ENCODE measurements at regions not wholly inside any gene's neighbourhood (a gene's known extent, or its start where the extent isn't known, plus 50 kb on each side); places are given as distances from the start of the nearest gene placed in this dataset.

- no peak for TF ChIP-seq POLR2A (IDR thresholded peaks at IDR 0.05)
- TF ChIP-seq EP300 (IDR thresholded peaks at IDR 0.05), result no peak
- TF ChIP-seq, protein P1, sequence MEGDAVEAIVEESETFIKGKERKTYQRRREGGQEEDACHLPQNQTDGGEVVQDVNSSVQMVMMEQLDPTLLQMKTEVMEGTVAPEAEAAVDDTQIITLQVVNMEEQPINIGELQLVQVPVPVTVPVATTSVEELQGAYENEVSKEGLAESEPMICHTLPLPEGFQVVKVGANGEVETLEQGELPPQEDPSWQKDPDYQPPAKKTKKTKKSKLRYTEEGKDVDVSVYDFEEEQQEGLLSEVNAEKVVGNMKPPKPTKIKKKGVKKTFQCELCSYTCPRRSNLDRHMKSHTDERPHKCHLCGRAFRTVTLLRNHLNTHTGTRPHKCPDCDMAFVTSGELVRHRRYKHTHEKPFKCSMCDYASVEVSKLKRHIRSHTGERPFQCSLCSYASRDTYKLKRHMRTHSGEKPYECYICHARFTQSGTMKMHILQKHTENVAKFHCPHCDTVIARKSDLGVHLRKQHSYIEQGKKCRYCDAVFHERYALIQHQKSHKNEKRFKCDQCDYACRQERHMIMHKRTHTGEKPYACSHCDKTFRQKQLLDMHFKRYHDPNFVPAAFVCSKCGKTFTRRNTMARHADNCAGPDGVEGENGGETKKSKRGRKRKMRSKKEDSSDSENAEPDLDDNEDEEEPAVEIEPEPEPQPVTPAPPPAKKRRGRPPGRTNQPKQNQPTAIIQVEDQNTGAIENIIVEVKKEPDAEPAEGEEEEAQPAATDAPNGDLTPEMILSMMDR (IDR thresholded peaks at IDR 0.05), result no peak
- no peak for DNase-seq
- intact Hi-C loops (cut with DNase I), result no loop called here
- WGBS, 3 donors, result 55 to 72% (median 59%) methylated on average over 4 of the region's 4 CpGs
- no peaks in the 10 kb centered on the region for H3K27me3 ChIP-seq
- no peak overlapping the region for H3K27ac ChIP-seq
- no peaks in the 10 kb centered on the region for H3K9me3 ChIP-seq
- H3K4me1 ChIP-seq (ENCODE audit: insufficient read depth), result no peaks in the 10 kb centered on the region
- H3K4me3 ChIP-seq, result no peak overlapping the region
- H3K36me3 ChIP-seq, result no peaks in the 10 kb centered on the region
These were observed 457.1 kb downstream of the KLF12 start for GRCh38 chr13:73677048-73677601.

DNA sequence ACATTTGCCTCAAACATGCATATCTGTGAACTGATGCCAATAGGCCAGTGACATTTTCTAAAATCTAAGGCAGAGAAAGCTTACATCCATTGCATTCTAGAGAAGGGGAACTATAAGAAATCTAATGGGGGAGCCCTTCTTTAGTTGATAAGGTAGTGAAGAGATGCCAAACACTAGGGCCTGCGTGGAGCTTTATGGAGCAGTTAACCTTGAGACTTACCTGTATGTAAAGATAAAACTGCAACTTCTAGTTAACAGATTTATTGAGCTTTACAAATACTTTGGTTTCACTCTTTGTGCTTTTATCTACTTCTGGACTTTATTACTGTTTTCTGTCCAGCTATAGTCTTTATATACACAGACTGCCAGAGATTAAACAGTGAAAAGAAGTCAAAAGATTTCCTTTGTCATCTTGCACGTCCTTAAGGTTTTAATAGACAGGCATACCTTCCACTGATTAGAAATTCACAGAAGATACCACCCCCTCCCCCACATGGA lies 457.6 kb downstream of the KLF12 start:
- Histone ChIP-seq H3K27me3 (no peaks in the 10 kb centered on the region), H3K4me1 (ENCODE audit: insufficient read depth) (no peaks in the 10 kb centered on the region), H3K36me3 (no peaks in the 10 kb centered on the region), H3K9me3 (no peaks in the 10 kb centered on the region), H3K27ac (no peak overlapping the region), H3K4me3 (no peak overlapping the region)
- WGBS, 3 donors, result 58 to 66% (median 59%) methylated on average over 2 of the region's 2 CpGs
- TF ChIP-seq, protein P1 (IDR thresholded peaks at IDR 0.05), result no peak
- TF ChIP-seq POLR2A (IDR thresholded peaks at IDR 0.05) (no peak), EP300 (IDR thresholded peaks at IDR 0.05) (no peak)
- no peak for DNase-seq
- intact Hi-C loops (cut with DNase I), result no loop called here

DNA sequence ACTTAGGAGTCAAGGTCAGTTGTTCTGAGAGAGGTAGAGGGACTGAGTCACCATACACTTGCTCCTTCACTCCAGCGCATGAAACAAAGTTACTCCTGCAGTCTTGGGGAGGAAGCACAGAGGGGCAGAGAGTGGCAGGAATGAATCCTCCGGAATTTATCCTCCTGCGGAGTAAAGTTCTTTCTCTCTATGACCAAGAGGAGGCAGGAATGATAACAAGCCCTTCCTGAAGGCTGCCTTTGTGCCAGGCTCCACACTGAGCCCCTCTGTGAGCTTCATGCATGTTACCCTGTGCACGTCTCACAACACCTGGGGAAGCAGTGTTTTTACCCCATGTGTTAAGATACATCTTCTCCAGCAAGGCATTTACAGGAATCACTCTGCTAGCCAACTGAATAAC lies 458.4 kb downstream of the KLF12 start:
- Histone ChIP-seq H3K4me1 (ENCODE audit: insufficient read depth) (no peaks in the 10 kb centered on the region), H3K27me3 (no peaks in the 10 kb centered on the region), H3K36me3 (no peaks in the 10 kb centered on the region), H3K9me3 (no peaks in the 10 kb centered on the region), H3K27ac (no peak overlapping the region), H3K4me3 (no peak overlapping the region)
- intact Hi-C loops (cut with DNase I), result no loop called here
- TF ChIP-seq EP300 (IDR thresholded peaks at IDR 0.05) (no peak), POLR2A (IDR thresholded peaks at IDR 0.05) (no peak)
- TF ChIP-seq, protein P1 (IDR thresholded peaks at IDR 0.05), result no peak
- DNase-seq, result no peak
- WGBS, 3 donors, result 93 to 98% (median 93%) methylated on average over 4 of the region's 4 CpGs

GRCh38 chr13:73674570-73674969 lies 459.6 kb downstream of the KLF12 start:
- Histone ChIP-seq H3K27me3 (no peaks in the 10 kb centered on the region), H3K36me3 (no peaks in the 10 kb centered on the region), H3K27ac (no peak overlapping the region), H3K4me3 (no peak overlapping the region), H3K4me1 (ENCODE audit: insufficient read depth) (no peaks in the 10 kb centered on the region), H3K9me3 (no peaks in the 10 kb centered on the region)
- WGBS, 3 donors, result 87 to 93% (median 92%) methylated on average over 2 of the region's 2 CpGs
- TF ChIP-seq EP300 (IDR thresholded peaks at IDR 0.05) (no peak), POLR2A (IDR thresholded peaks at IDR 0.05) (no peak)
- TF ChIP-seq, protein P1 (IDR thresholded peaks at IDR 0.05), result no peak
- intact Hi-C loops (cut with DNase I), result no loop called here
- no peak for DNase-seq

All from ovary (tissue), 7 donors.